HG03571 (cell line): ENCODE measurements at regions not wholly inside any gene's neighbourhood (a gene's known extent, or its start where the extent isn't known, plus 50 kb on each side); places are given as distances from the start of the nearest gene placed in this dataset.

Experiments
- ATAC-seq: cut with Tn5 transposase; IDR thresholded peaks from one replicate; pipeline ENCODE4 v1.9.1; 2021; ENCODE audit not compliant: unreplicated experiment

- no peak for ATAC-seq
Measured at GRCh38 chr1:232260861-232261260, 369.1 kb downstream of the SIPA1L2 start.

GRCh38 chr1:232260045-232260444 lies 369.9 kb downstream of the SIPA1L2 start:
- no peak for ATAC-seq

GRCh38 chr1:232259333-232259732 lies 370.6 kb downstream of the SIPA1L2 start:
- no peak for ATAC-seq

GRCh38 chr1:232252546-232253118 lies 377.3 kb downstream of the SIPA1L2 start:
- ATAC-seq = no peak

GRCh38 chr1:232250838-232251237 lies 379.1 kb downstream of the SIPA1L2 start:
- no peak for ATAC-seq

GRCh38 chr1:232249861-232250777 lies 379.8 kb downstream of the SIPA1L2 start:
- ATAC-seq = no peak

GRCh38 chr1:232249339-232249738 lies 380.6 kb downstream of the SIPA1L2 start:
- ATAC-seq = no peak

GRCh38 chr1:232248276-232248820 lies 381.6 kb downstream of the SIPA1L2 start:
- no peak for ATAC-seq

GRCh38 chr1:232247669-232248068 lies 382.3 kb downstream of the SIPA1L2 start:
- no peak for ATAC-seq

- no peak for ATAC-seq
Measured at GRCh38 chr1:232244426-232244825, 385.5 kb downstream of the SIPA1L2 start.

GRCh38 chr1:232239998-232240397 lies 389.9 kb downstream of the SIPA1L2 start:
- no peak for ATAC-seq

- no peak for ATAC-seq
Measured at GRCh38 chr1:232239522-232239921, 390.4 kb downstream of the SIPA1L2 start.

GRCh38 chr1:232238009-232238408 lies 391.9 kb downstream of the SIPA1L2 start:
- ATAC-seq = no peak

- no peak for ATAC-seq
Measured at GRCh38 chr1:232227306-232227705, 402.6 kb downstream of the SIPA1L2 start.

- ATAC-seq = no peak
Measured at GRCh38 chr1:232226197-232226712, 403.7 kb downstream of the SIPA1L2 start.

GRCh38 chr1:232225336-232226131 lies 404.4 kb downstream of the SIPA1L2 start:
- no peak for ATAC-seq

GRCh38 chr1:232223887-232224286 lies 406.0 kb downstream of the SIPA1L2 start:
- ATAC-seq = no peak

- no peak for ATAC-seq
Measured at GRCh38 chr1:232223183-232223708, 406.7 kb downstream of the SIPA1L2 start.

- no peak for ATAC-seq
Measured at GRCh38 chr1:232222614-232223013, 407.3 kb downstream of the SIPA1L2 start.

- ATAC-seq = no peak
Measured at GRCh38 chr1:232221802-232222499, 408.0 kb downstream of the SIPA1L2 start.
